ENCODE measurements at regions not wholly inside any gene's neighbourhood (a gene's known extent, or its start where the extent isn't known, plus 50 kb on each side); places are given as distances from the start of the nearest gene placed in this dataset.

GRCh38 chr6:98779618-98780017 lies 54.8 kb upstream of the POU3F2 start:
- TF ChIP-seq, protein P1, sequence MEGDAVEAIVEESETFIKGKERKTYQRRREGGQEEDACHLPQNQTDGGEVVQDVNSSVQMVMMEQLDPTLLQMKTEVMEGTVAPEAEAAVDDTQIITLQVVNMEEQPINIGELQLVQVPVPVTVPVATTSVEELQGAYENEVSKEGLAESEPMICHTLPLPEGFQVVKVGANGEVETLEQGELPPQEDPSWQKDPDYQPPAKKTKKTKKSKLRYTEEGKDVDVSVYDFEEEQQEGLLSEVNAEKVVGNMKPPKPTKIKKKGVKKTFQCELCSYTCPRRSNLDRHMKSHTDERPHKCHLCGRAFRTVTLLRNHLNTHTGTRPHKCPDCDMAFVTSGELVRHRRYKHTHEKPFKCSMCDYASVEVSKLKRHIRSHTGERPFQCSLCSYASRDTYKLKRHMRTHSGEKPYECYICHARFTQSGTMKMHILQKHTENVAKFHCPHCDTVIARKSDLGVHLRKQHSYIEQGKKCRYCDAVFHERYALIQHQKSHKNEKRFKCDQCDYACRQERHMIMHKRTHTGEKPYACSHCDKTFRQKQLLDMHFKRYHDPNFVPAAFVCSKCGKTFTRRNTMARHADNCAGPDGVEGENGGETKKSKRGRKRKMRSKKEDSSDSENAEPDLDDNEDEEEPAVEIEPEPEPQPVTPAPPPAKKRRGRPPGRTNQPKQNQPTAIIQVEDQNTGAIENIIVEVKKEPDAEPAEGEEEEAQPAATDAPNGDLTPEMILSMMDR (IDR thresholded peaks at IDR 0.05): no peak
- no peak for TF ChIP-seq POLR2A (IDR thresholded peaks at IDR 0.05)
